SHP77 (cell line): ENCODE measurements at regions not wholly inside any gene's neighbourhood (a gene's known extent, or its start where the extent isn't known, plus 50 kb on each side); places are given as distances from the start of the nearest gene placed in this dataset.

Experiments used
- DNase-seq, 2 experiments: peaks; one replicate each; lab custom pipeline; 2025; lab: John Stamatoyannopoulos, UW

GRCh38 chr18:64991102-64991501 is 759.7 kb upstream of the CDH7 start:
- DNase-seq = no peak

- DNase-seq = no peak
These were observed 763.8 kb upstream of the CDH7 start for GRCh38 chr18:64986906-64987495.

GRCh38 chr18:64983497-64984238 is 767.1 kb upstream of the CDH7 start:
- DNase-seq = no peak

- DNase-seq = no peak
These were observed 768.3 kb upstream of the CDH7 start for GRCh38 chr18:64982414-64983055.

- no peak for DNase-seq
These were observed 768.9 kb upstream of the CDH7 start for GRCh38 chr18:64981915-64982314.

GRCh38 chr18:64979791-64980190 is 771.0 kb upstream of the CDH7 start:
- no peak for DNase-seq

- DNase-seq = no peak
These were observed 776.3 kb upstream of the CDH7 start for GRCh38 chr18:64974391-64975125.

- DNase-seq = no peak
These were observed 778.3 kb upstream of the CDH7 start for GRCh38 chr18:64972545-64972944.

- peak; percentile 34 to 41 for DNase-seq
These were observed 784.1 kb upstream of the CDH7 start for GRCh38 chr18:64966667-64967066.

- DNase-seq = no peak
These were observed 794.3 kb upstream of the CDH7 start for GRCh38 chr18:64956465-64956864.

GRCh38 chr18:64949885-64950284 is 800.9 kb upstream of the CDH7 start:
- no peak for DNase-seq

- no peak for DNase-seq
These were observed 787.8 kb upstream of the LINC00305 start for GRCh38 chr18:64936671-64937070.

- no peak for DNase-seq
These were observed 780.1 kb upstream of the LINC00305 start for GRCh38 chr18:64929036-64929435.

- DNase-seq = no peak
These were observed 771.2 kb upstream of the LINC00305 start for GRCh38 chr18:64919971-64920570.

GRCh38 chr18:64918851-64919250 is 770.0 kb upstream of the LINC00305 start:
- DNase-seq = no peak

GRCh38 chr18:64893349-64893748 is 744.5 kb upstream of the LINC00305 start:
- no peak for DNase-seq

- no peak for DNase-seq
These were observed 740.1 kb upstream of the LINC00305 start for GRCh38 chr18:64888956-64889355.

GRCh38 chr18:64886995-64887394 is 738.1 kb upstream of the LINC00305 start:
- no peak for DNase-seq

GRCh38 chr18:64882896-64883295 is 734.0 kb upstream of the LINC00305 start:
- peak in 1 of 2 experiments; percentile 3 for DNase-seq

GRCh38 chr18:64876833-64877232 is 727.9 kb upstream of the LINC00305 start:
- no peak for DNase-seq

GRCh38 chr18:64872710-64873458 is 724.0 kb upstream of the LINC00305 start:
- DNase-seq = no peak
